Esophagus squamous epithelium (tissue), 4 donors: ENCODE measurements at regions not wholly inside any gene's neighbourhood (a gene's known extent, or its start where the extent isn't known, plus 50 kb on each side); places are given as distances from the start of the nearest gene placed in this dataset.

Source experiments
- CTCF ChIP-seq, 6 experiments: fragments of 450-650 bp in 4 of 6; fragments of 200-600 bp in 2 of 6; sonication (generic) in 2 of 6; IDR thresholded peaks; one replicate each; pipeline ENCODE4 v1.5.1; 2016 to 2019; ENCODE audit warnings: antibody characterized with exemption in 6 of 6, mild to moderate bottlenecking in 4 of 6, moderate library complexity in 4 of 6
- POLR2A ChIP-seq, 4 donors: fragments of 450-650 bp; IDR thresholded peaks; one replicate each; pipeline ENCODE4 v1.6.1; 2017; ENCODE audit warnings: antibody characterized with exemption in 4 of 4, mild to moderate bottlenecking in 4 of 4, moderate library complexity in 3 of 4

GRCh38 chr3:182478369-182478768, 314.9 kb upstream of the ATP11B start:
- TF ChIP-seq CTCF (IDR thresholded peaks at IDR 0.05) = no peak
- no peak for TF ChIP-seq POLR2A (IDR thresholded peaks at IDR 0.05)
